PFSK-1 (cell line): ENCODE measurements at regions not wholly inside any gene's neighbourhood (a gene's known extent, or its start where the extent isn't known, plus 50 kb on each side); places are given as distances from the start of the nearest gene placed in this dataset.

ENCODE experiments used
- FOXP2 ChIP-seq: optimal IDR thresholded peaks from 2 replicates; pipeline ENCODE3; 2011; ENCODE audit warnings: borderline replicate concordance, control low read depth, inconsistent platforms; ENCODE audit not compliant: insufficient read depth; ENCODE audit errors: extremely low read length, extremely low read depth
- POLR2AphosphoS5 ChIP-seq: IDR thresholded peaks from 2 replicates; pipeline ENCODE4 v1.6.1; 2012; ENCODE audit warnings: low read depth, mild to moderate bottlenecking, control low read depth, low read length, moderate library complexity
- REST ChIP-seq, 2 experiments: IDR thresholded peaks; 2 replicates each; pipeline versions ENCODE4 v1.6.1 to v1.8.0; 2011 to 2012; ENCODE audit warnings: low read depth in 2 of 2, low read length in 2 of 2, control low read depth in 1 of 2, inconsistent platforms in 1 of 2, mild to moderate bottlenecking in 1 of 2, moderate library complexity in 1 of 2; ENCODE audit not compliant: insufficient read depth in 1 of 2
- SIN3A ChIP-seq: IDR thresholded peaks from 2 replicates; pipeline ENCODE4 v1.6.1; 2012; ENCODE audit warnings: mild to moderate bottlenecking, low read length, moderate library complexity, borderline replicate concordance; ENCODE audit not compliant: insufficient read depth
- TAF1 ChIP-seq: IDR thresholded peaks from 2 replicates; pipeline ENCODE4 v1.6.1; 2012; ENCODE audit warnings: low read length, control low read depth, borderline replicate concordance; ENCODE audit not compliant: insufficient read depth

- TF ChIP-seq POLR2AphosphoS5 = no peak
- TF ChIP-seq FOXP2 = no peak
- no peak for TF ChIP-seq TAF1
- TF ChIP-seq REST (IDR thresholded peaks at IDR 0.05; ENCODE audit: insufficient read depth in 1 of 2, low read depth in 2 of 2, low read length in 2 of 2) = no peak
- no peak for TF ChIP-seq SIN3A
These were observed 59.4 kb upstream of the TSHZ3 start for GRCh38 chr19:31408460-31409124.
